ENCODE measurements at regions not wholly inside any gene's neighbourhood (a gene's known extent, or its start where the extent isn't known, plus 50 kb on each side); places are given as distances from the start of the nearest gene placed in this dataset.
"Not testable (repeated sequence)": the region's sequence is repeated elsewhere in the genome, so short reads cannot be mapped to it uniquely, and the experiment has no call there.

- no peak for DNase-seq (ENCODE audit: low read depth in 1 of 2, low spot score in 1 of 2)
- no peak for TF ChIP-seq JUND (IDR thresholded peaks at IDR 0.05; ENCODE audit: low read depth)
- in situ Hi-C loops (cut with HindIII; ENCODE audit: low pct_unique_long_range_greater_than_20kb, low sequenced_read_pairs) = no loop called here
These were observed 1155.6 kb downstream of the TYW1 start for GRCh38 chr7:68152205-68152604.

GRCh38 chr7:68155676-68156075, 1159.0 kb downstream of the TYW1 start:
- in situ Hi-C loops (cut with HindIII; ENCODE audit: low pct_unique_long_range_greater_than_20kb, low sequenced_read_pairs) = no loop called here
- TF ChIP-seq JUND (IDR thresholded peaks at IDR 0.05; ENCODE audit: low read depth) = no peak
- no peak for DNase-seq (ENCODE audit: low read depth in 1 of 2, low spot score in 1 of 2)

- DNase-seq (ENCODE audit: low read depth in 1 of 2, low spot score in 1 of 2) = no peak
- no peak for TF ChIP-seq JUND (IDR thresholded peaks at IDR 0.05; ENCODE audit: low read depth)
- in situ Hi-C loops (cut with HindIII; ENCODE audit: low pct_unique_long_range_greater_than_20kb, low sequenced_read_pairs) = no loop called here
These were observed 1162.2 kb downstream of the TYW1 start for GRCh38 chr7:68158686-68159295.

GRCh38 chr7:68162712-68163111, 1166.1 kb downstream of the TYW1 start:
- no peak for DNase-seq (ENCODE audit: low read depth in 1 of 2, low spot score in 1 of 2)
- in situ Hi-C loops (cut with HindIII; ENCODE audit: low pct_unique_long_range_greater_than_20kb, low sequenced_read_pairs) = no loop called here
- no peak for TF ChIP-seq JUND (IDR thresholded peaks at IDR 0.05; ENCODE audit: low read depth)

- no peak for DNase-seq (ENCODE audit: low read depth in 1 of 2, low spot score in 1 of 2)
- in situ Hi-C loops (cut with HindIII; ENCODE audit: low pct_unique_long_range_greater_than_20kb, low sequenced_read_pairs) = no loop called here
- TF ChIP-seq JUND (IDR thresholded peaks at IDR 0.05; ENCODE audit: low read depth) = no peak
These were observed 1169.9 kb downstream of the TYW1 start for GRCh38 chr7:68166525-68166924.

- in situ Hi-C loops (cut with HindIII; ENCODE audit: low pct_unique_long_range_greater_than_20kb, low sequenced_read_pairs) = no loop called here
- TF ChIP-seq JUND (IDR thresholded peaks at IDR 0.05; ENCODE audit: low read depth) = no peak
- no peak for DNase-seq (ENCODE audit: low read depth in 1 of 2, low spot score in 1 of 2)
These were observed 1176.9 kb downstream of the TYW1 start for GRCh38 chr7:68173513-68173912.

- DNase-seq (ENCODE audit: low read depth in 1 of 2, low spot score in 1 of 2) = peak; percentile 59 to 89
- TF ChIP-seq JUND (IDR thresholded peaks at IDR 0.05; ENCODE audit: low read depth) = no peak
- in situ Hi-C loops (cut with HindIII; ENCODE audit: low pct_unique_long_range_greater_than_20kb, low sequenced_read_pairs) = no loop called here
These were observed 1180.3 kb downstream of the TYW1 start for GRCh38 chr7:68176974-68177373.

GRCh38 chr7:68180761-68181160, 1184.1 kb downstream of the TYW1 start:
- no peak for DNase-seq (ENCODE audit: low read depth in 1 of 2, low spot score in 1 of 2)
- TF ChIP-seq JUND (IDR thresholded peaks at IDR 0.05; ENCODE audit: low read depth) = no peak
- in situ Hi-C loops (cut with HindIII; ENCODE audit: low pct_unique_long_range_greater_than_20kb, low sequenced_read_pairs) = no loop called here

GRCh38 chr7:68183176-68183575, 1186.5 kb downstream of the TYW1 start:
- in situ Hi-C loops (cut with HindIII; ENCODE audit: low pct_unique_long_range_greater_than_20kb, low sequenced_read_pairs) = no loop called here
- no peak for DNase-seq (ENCODE audit: low read depth in 1 of 2, low spot score in 1 of 2)
- no peak for TF ChIP-seq JUND (IDR thresholded peaks at IDR 0.05; ENCODE audit: low read depth)

GRCh38 chr7:68185631-68186456, 1189.2 kb downstream of the TYW1 start:
- DNase-seq (ENCODE audit: low read depth in 1 of 2, low spot score in 1 of 2) = no peak
- in situ Hi-C loops (cut with HindIII; ENCODE audit: low pct_unique_long_range_greater_than_20kb, low sequenced_read_pairs) = no loop called here
- TF ChIP-seq JUND (IDR thresholded peaks at IDR 0.05; ENCODE audit: low read depth) = no peak

GRCh38 chr7:68187532-68187931, 1190.9 kb downstream of the TYW1 start:
- DNase-seq (ENCODE audit: low read depth in 1 of 2, low spot score in 1 of 2) = no peak
- TF ChIP-seq JUND (IDR thresholded peaks at IDR 0.05; ENCODE audit: low read depth) = no peak
- in situ Hi-C loops (cut with HindIII; ENCODE audit: low pct_unique_long_range_greater_than_20kb, low sequenced_read_pairs) = no loop called here

- TF ChIP-seq JUND (IDR thresholded peaks at IDR 0.05; ENCODE audit: low read depth) = no peak
- DNase-seq (ENCODE audit: low read depth in 1 of 2, low spot score in 1 of 2) = no peak
- in situ Hi-C loops (cut with HindIII; ENCODE audit: low pct_unique_long_range_greater_than_20kb, low sequenced_read_pairs) = no loop called here
These were observed 1196.3 kb downstream of the TYW1 start for GRCh38 chr7:68192941-68193340.

- DNase-seq (ENCODE audit: low read depth in 1 of 2, low spot score in 1 of 2); in situ Hi-C loops (cut with HindIII; ENCODE audit: low pct_unique_long_range_greater_than_20kb, low sequenced_read_pairs): not testable (repeated sequence)
These were observed 1199.0 kb downstream of the TYW1 start for GRCh38 chr7:68195642-68196041.
